LNCaP clone FGC (cell line): ENCODE measurements at regions not wholly inside any gene's neighbourhood (a gene's known extent, or its start where the extent isn't known, plus 50 kb on each side); places are given as distances from the start of the nearest gene placed in this dataset.

Source experiments
- DNase-seq: peaks from one replicate; pipeline ENCODE4 v3.0.0-alpha.2; 2011; ENCODE audit warnings: low read depth
- H3K4me3 ChIP-seq: 2 replicates; pipeline ENCODE4 v1.5.1; 2011; ENCODE audit warnings: mild to moderate bottlenecking, low read depth, low read length, control low read depth
- CTCF ChIP-seq: IDR thresholded peaks from 2 replicates; pipeline ENCODE4 v1.5.1; 2012; ENCODE audit warnings: mild to moderate bottlenecking; ENCODE audit not compliant: control insufficient read depth, insufficient read depth; ENCODE audit errors: extremely low read depth

GRCh38 chr2:143965493-143966164, 554.3 kb downstream of the ZEB2 start:
- no peak for TF ChIP-seq CTCF
- DNase-seq = no peak
- no peak overlapping the region for H3K4me3 ChIP-seq

DNA sequence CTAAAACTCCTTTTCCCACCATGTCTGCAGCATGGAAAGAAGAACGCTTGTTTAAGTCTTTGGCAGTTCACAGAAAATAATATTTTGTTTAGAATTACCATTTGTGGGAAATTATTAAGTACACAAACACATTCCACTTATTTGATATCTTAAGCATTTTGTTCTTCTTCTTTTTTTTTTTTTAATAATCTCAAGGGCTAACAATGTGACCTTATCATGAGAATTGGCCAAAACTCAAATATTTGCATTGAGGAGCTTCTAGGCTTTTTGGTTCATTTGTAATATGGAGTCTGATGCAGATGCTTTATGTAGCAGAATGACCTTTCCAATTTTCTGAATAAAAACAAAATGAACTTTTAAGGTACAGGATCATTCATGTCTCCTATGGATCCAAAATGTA, 555.0 kb downstream of the ZEB2 start:
- TF ChIP-seq CTCF = no peak
- H3K4me3 ChIP-seq = no peak overlapping the region
- no peak for DNase-seq

DNA sequence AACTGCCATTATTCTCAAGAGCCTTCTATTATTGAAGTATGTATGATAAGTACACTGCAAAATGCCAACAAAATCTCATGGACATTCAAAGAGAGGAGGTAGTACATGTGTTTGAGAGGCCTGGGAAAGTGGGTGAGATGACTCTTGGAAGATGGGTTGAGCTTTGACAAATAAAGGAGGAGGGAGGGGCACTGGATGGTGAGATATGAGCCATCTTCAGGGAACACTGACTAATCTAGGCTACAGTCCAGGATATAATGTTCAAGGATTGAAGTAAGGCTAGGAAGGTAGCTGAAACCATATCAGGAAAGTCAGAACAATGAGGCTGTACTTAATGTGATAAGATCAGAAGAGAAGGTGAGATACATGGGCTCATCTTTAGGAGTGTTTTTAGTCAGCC, 559.7 kb downstream of the ZEB2 start:
- no peak for DNase-seq
- TF ChIP-seq CTCF = no peak
- no peak overlapping the region for H3K4me3 ChIP-seq

- DNase-seq = no peak
- TF ChIP-seq CTCF = no peak
- H3K4me3 ChIP-seq = no peak overlapping the region
These were observed 562.6 kb downstream of the ZEB2 start for GRCh38 chr2:143957321-143957720.

- no peak for DNase-seq
- H3K4me3 ChIP-seq = no peak overlapping the region
- TF ChIP-seq CTCF = no peak
These were observed 564.4 kb downstream of the ZEB2 start for GRCh38 chr2:143955401-143956065.

DNA sequence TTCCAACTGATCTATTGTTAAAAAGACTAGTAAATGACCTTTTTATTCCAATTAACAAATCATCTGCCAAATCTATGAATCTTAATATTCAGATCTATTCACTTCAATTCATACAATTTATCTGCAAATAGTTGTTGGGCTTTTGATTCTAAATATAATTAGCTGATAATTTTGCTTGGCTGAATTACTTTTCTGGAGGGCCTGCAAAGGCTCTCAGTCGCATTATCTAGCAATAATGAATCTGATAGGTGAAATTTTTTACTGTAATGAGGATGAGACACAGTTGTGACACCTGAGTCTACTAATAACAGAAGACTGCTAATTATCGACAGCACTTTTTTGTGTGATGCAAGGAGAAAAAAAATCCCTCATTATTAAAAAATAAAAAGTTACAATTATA, 565.1 kb downstream of the ZEB2 start:
- TF ChIP-seq CTCF = no peak
- no peak overlapping the region for H3K4me3 ChIP-seq
- DNase-seq = no peak

DNA sequence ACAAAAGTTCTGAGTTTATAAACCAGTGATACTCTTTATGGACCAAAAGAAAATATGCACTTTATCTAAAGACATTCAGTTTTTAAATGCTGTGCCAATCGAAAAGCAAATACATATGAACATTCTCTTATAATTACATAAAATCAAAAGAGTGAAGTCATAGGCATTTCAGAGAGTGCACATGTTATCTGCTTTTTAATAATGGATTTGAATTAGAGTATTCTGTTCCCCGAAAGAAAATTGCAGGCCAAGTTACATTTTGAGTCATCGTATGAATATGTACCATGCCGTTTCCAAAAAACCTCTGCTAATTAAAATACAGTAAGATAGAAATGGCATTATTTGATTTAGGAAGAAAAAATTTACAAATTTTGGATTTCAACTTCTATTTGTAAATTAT, 565.7 kb downstream of the ZEB2 start:
- no peak for TF ChIP-seq CTCF
- no peak for DNase-seq
- H3K4me3 ChIP-seq = no peak overlapping the region
